IMR-90 (cell line): ENCODE measurements at regions not wholly inside any gene's neighbourhood (a gene's known extent, or its start where the extent isn't known, plus 50 kb on each side); places are given as distances from the start of the nearest gene placed in this dataset.
"Not testable (repeated sequence)": the region's sequence is repeated elsewhere in the genome, so short reads cannot be mapped to it uniquely, and the experiment has no call there.

Experiments used
- ATAC-seq: fragments of 200-7000 bp; cut with Tn5 transposase; 2 replicates; pipeline ENCODE4 v1.9.1; 2020; ENCODE audit warnings: low read depth, mild to moderate bottlenecking, moderate library complexity
- BruUV-seq: library from RNA; stranded (reverse); fragments of 400-500 nt; replicated peaks from 2 replicates; lab custom pipeline; 2021; lab: Mats Ljungman, UMichigan
- CTCF ChIA-PET: fragments of 300-600 bp; formaldehyde crosslinking; extraction: SDS; loops from one replicate; lab custom pipeline; 2021; ENCODE audit warnings: antibody characterized with exemption; lab: Yijun Ruan, JAX
- POLR2A ChIA-PET: fragments of 300-600 bp; sonication (Branson Sonifier 250); formaldehyde crosslinking; loops from one replicate; lab custom pipeline; 2022; ENCODE audit warnings: antibody characterized with exemption; ENCODE audit not compliant: unreplicated experiment; lab: Charles Lee
- DNase-seq: peaks from one replicate; pipeline ENCODE4 v3.0.0; 2013
- H2AFZ ChIP-seq: replicated peaks from 2 replicates; pipeline ENCODE3; 2013; ENCODE audit warnings: low read length, mild to moderate bottlenecking; ENCODE audit not compliant: poor library complexity
- H2AK5ac ChIP-seq: 2 replicates; pipeline ENCODE4 v1.6.1; 2013; ENCODE audit warnings: low read depth, low read length, inconsistent platforms
- H2AK9ac ChIP-seq: replicated peaks from 2 replicates; pipeline ENCODE3; 2013; ENCODE audit warnings: mild to moderate bottlenecking, low read depth, low read length, moderate library complexity; ENCODE audit not compliant: poor library complexity
- H2BK120ac ChIP-seq: 2 replicates; pipeline ENCODE4 v1.6.1; 2013; ENCODE audit warnings: low read depth, low read length, inconsistent platforms
- H2BK15ac ChIP-seq: 3 replicates; pipeline ENCODE4 v1.6.1; 2013; ENCODE audit warnings: low read depth, low read length, inconsistent platforms
- H2BK20ac ChIP-seq: 2 replicates; pipeline ENCODE4 v1.6.1; 2013; ENCODE audit warnings: low read depth, mild to moderate bottlenecking, inconsistent platforms, low read length, moderate library complexity
- H2BK5ac ChIP-seq: 2 replicates; pipeline ENCODE4 v1.6.1; 2013; ENCODE audit warnings: mild to moderate bottlenecking, low read depth, low read length, inconsistent platforms; ENCODE audit not compliant: poor library complexity, severe bottlenecking
- H3K14ac ChIP-seq: replicated peaks from 2 replicates; pipeline ENCODE4 v1.6.1; 2013; ENCODE audit warnings: low read depth, low read length, inconsistent platforms
- H3K18ac ChIP-seq: 2 replicates; pipeline ENCODE4 v1.6.1; 2013; ENCODE audit warnings: low read depth, low read length, control low read depth
- H3K23ac ChIP-seq: 2 replicates; pipeline ENCODE4 v1.6.1; 2013; ENCODE audit warnings: low read depth, low read length, inconsistent platforms
- H3K27ac ChIP-seq: 2 replicates; pipeline ENCODE4 v1.5.1; 2013; ENCODE audit warnings: mild to moderate bottlenecking, control low read depth, low read length; ENCODE audit not compliant: insufficient read depth
- H3K27me3 ChIP-seq: 2 replicates; pipeline ENCODE4 v1.6.1; 2013; ENCODE audit warnings: low read length; ENCODE audit not compliant: control insufficient read depth, insufficient read depth
- H3K36me3 ChIP-seq: 2 replicates; pipeline ENCODE4 v1.6.1; 2013; ENCODE audit warnings: low read length, mixed read lengths; ENCODE audit not compliant: control insufficient read depth, insufficient read depth
- H3K4ac ChIP-seq: 2 replicates; pipeline ENCODE4 v1.6.1; 2013; ENCODE audit warnings: low read depth, low read length, inconsistent platforms
- H3K4me1 ChIP-seq: 2 replicates; pipeline ENCODE4 v1.6.1; 2013; ENCODE audit warnings: low read length, mixed read lengths; ENCODE audit not compliant: control insufficient read depth, insufficient read depth
- H3K4me2 ChIP-seq: 2 replicates; pipeline ENCODE4 v1.6.1; 2013; ENCODE audit warnings: low read depth, mild to moderate bottlenecking, control low read depth, low read length, moderate library complexity
- H3K4me3 ChIP-seq: 2 replicates; pipeline ENCODE4 v1.5.1; 2013; ENCODE audit warnings: low read depth, mild to moderate bottlenecking, control low read depth, low read length, moderate library complexity; ENCODE audit not compliant: insufficient read depth
- H3K56ac ChIP-seq: 2 replicates; pipeline ENCODE4 v1.6.1; 2013; ENCODE audit warnings: low read length, inconsistent platforms; ENCODE audit not compliant: insufficient read depth; ENCODE audit errors: extremely low read depth
- H3K79me1 ChIP-seq, 2 experiments: 2 replicates each; pipeline ENCODE4 v1.6.1; 2013; ENCODE audit warnings: low read length in 2 of 2, inconsistent platforms in 1 of 2, low read depth in 1 of 2
- H3K9ac ChIP-seq: 2 replicates; pipeline ENCODE4 v1.6.1; 2013; ENCODE audit warnings: low read depth, low read length, control low read depth
- H3K9me1 ChIP-seq: 2 replicates; pipeline ENCODE4 v1.6.1; 2013; ENCODE audit warnings: low read length, inconsistent platforms; ENCODE audit not compliant: insufficient read depth
- H3K9me3 ChIP-seq: 2 replicates; pipeline ENCODE4 v1.6.1; 2013; ENCODE audit warnings: low read length; ENCODE audit not compliant: control insufficient read depth, insufficient read depth
- H4K20me1 ChIP-seq: 2 replicates; pipeline ENCODE4 v1.6.1; 2013; ENCODE audit warnings: low read length, inconsistent platforms; ENCODE audit not compliant: insufficient read depth
- H4K5ac ChIP-seq: 2 replicates; pipeline ENCODE4 v1.6.1; 2013; ENCODE audit warnings: mild to moderate bottlenecking, low read depth, low read length, control low read depth
- H4K8ac ChIP-seq, 2 experiments: 2 replicates each; pipeline ENCODE4 v1.6.1; 2013; ENCODE audit warnings: low read depth in 2 of 2, low read length in 2 of 2, control low read depth in 1 of 2, inconsistent platforms in 1 of 2
- H4K91ac ChIP-seq: 2 replicates; pipeline ENCODE4 v1.6.1; 2013; ENCODE audit warnings: low read depth, low read length, inconsistent platforms; ENCODE audit not compliant: insufficient read depth
- WGBS, 2 experiments: methylation state at CpG; one replicate each; pipeline versions ENCODE4 v1.1.5 to v1.1.7; 2013; ENCODE audit warnings: missing lambda C conversion rate in 2 of 2; ENCODE audit not compliant: insufficient read length in 1 of 2; ENCODE audit errors: extremely low coverage in 2 of 2; 5-methylcytosine and 5-hydroxymethylcytosine counted together
- dilution Hi-C: fragments of 300-500 bp; cut with HindIII; formaldehyde crosslinking; loops from one replicate; pipeline ENCODE4 v1.14.3; 2018; ENCODE audit warnings: low sequenced_read_pairs; ENCODE audit not compliant: unreplicated experiment
- in situ Hi-C: fragments of 300-500 bp; cut with MboI; formaldehyde crosslinking; loops from 3 replicates; pipeline ENCODE4 v1.14.3; 2019; ENCODE audit warnings: low sequenced_read_pairs, inconsistent platforms, mixed read lengths
- intact Hi-C: fragments of 100-400 bp; cut with micrococcal nuclease; formaldehyde crosslinking; loops from 2 replicates; pipeline ENCODE4 v1.10.0; 2022

GRCh38 chr21:8257083-8257799 is 2264.1 kb upstream of the TPTE start:
- peak; percentile 9 for DNase-seq
- H3K79me1 ChIP-seq, BruUV-seq, H3K14ac ChIP-seq, H2AK5ac ChIP-seq, H3K4ac ChIP-seq, H3K36me3 ChIP-seq, H2AK9ac ChIP-seq, H3K4me3 ChIP-seq, H2AFZ ChIP-seq, H3K9me1 ChIP-seq, H3K4me2 ChIP-seq, intact Hi-C loops, H3K9ac ChIP-seq, H4K5ac ChIP-seq, H4K8ac ChIP-seq, H3K4me1 ChIP-seq, POLR2A ChIA-PET, ATAC-seq, dilution Hi-C loops, H2BK15ac ChIP-seq, H4K20me1 ChIP-seq, H2BK5ac ChIP-seq, in situ Hi-C loops, H3K56ac ChIP-seq, H2BK20ac ChIP-seq, H3K27me3 ChIP-seq, H3K18ac ChIP-seq, H3K23ac ChIP-seq, H4K91ac ChIP-seq, H3K9me3 ChIP-seq, CTCF ChIA-PET, H3K27ac ChIP-seq, H2BK120ac ChIP-seq: not testable (repeated sequence)
- WGBS, 2 experiments = no CpG with 5 or more reads among the region's 143 CpGs

GRCh38 chr21:8260065-8260627 is 2261.2 kb upstream of the TPTE start:
- dilution Hi-C loops, H4K5ac ChIP-seq, H3K79me1 ChIP-seq, H3K9ac ChIP-seq, H3K9me3 ChIP-seq, CTCF ChIA-PET, H2BK120ac ChIP-seq, H3K27ac ChIP-seq, H2BK5ac ChIP-seq, H3K4ac ChIP-seq, BruUV-seq, H4K20me1 ChIP-seq, H3K4me2 ChIP-seq, intact Hi-C loops, H3K18ac ChIP-seq, H2AK5ac ChIP-seq, H4K8ac ChIP-seq, H3K4me1 ChIP-seq, H3K23ac ChIP-seq, in situ Hi-C loops, H3K14ac ChIP-seq, H2BK20ac ChIP-seq, H3K9me1 ChIP-seq, H2AK9ac ChIP-seq, H3K36me3 ChIP-seq, DNase-seq, H3K56ac ChIP-seq, POLR2A ChIA-PET, H2BK15ac ChIP-seq, H3K27me3 ChIP-seq, H4K91ac ChIP-seq, H3K4me3 ChIP-seq, H2AFZ ChIP-seq: not testable (repeated sequence)
- WGBS, 2 experiments = no CpG with 5 or more reads among the region's 66 CpGs
- ATAC-seq = peak; percentile 66
